ENCODE measurements at regions not wholly inside any gene's neighbourhood (a gene's known extent, or its start where the extent isn't known, plus 50 kb on each side); places are given as distances from the start of the nearest gene placed in this dataset.
"Not testable (repeated sequence)": the region's sequence is repeated elsewhere in the genome, so short reads cannot be mapped to it uniquely, and the experiment has no call there.

GRCh38 chr4:101730291-101731117, 60.0 kb upstream of the BANK1 start:
- DNase-seq, result peak in 26 of 58 donors; percentile 1 to 36 (median 5)

GRCh38 chr4:101727238-101727637, 63.3 kb upstream of the BANK1 start:
- DNase-seq, result no peak

GRCh38 chr4:101724093-101724492, 66.4 kb upstream of the BANK1 start:
- DNase-seq, result peak in 1 of 58 donors; percentile 3

DNA sequence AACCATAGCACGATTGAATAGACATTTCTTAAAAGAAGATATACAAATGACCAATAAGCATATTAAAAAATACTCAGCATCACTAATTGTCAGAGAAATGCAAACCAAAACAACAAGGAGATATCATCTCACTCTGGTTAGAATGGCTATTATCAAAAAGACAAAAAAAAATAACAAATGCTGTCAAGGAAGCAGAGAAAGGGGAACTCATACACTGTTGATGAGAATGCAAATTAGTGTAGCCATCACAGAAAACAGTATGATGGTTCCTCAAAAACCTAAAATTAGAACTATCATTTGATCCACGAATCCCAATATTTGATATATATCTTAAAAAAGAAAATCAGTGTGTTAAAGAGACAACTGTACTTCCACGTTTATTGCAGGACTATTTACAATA, 71.7 kb upstream of the BANK1 start:
- no peak for DNase-seq

- no peak for DNase-seq
Measured at GRCh38 chr4:101711590-101712260, 78.8 kb upstream of the BANK1 start.

- DNase-seq, result no peak
Measured at GRCh38 chr4:101710806-101711205, 79.7 kb upstream of the BANK1 start.

DNA sequence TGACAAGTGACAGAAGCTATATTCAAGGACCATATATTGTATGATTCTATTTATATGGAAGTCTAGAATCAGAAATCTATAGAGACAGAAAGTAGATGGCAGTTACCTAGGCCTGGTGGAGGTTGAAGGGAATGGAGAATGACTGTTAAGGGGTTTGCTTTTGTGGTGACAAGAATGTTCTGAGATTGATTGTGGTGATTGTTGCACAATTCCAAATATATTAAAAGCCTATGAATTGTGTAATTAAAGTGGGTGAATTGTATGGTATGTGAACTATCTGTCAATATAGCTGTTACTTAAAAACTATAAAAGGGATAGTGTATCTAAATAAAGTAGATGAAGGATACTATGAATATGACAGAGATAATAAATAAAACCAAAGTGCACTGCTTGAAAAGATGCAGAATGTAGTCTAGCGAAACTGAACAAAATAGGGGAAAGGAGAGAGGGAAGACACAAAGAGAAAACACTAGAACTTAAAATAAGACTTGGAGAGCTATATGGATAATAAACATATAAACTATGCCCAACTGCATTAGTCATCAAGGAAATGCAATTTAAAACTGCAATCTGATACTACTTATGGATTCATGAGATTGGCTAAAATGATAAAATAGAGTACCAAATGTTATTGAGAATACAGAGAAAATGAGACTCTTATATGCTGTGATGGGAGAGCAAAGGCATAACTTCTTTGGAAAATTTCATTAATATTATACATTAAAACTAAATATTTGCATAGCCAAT, 82.1 kb upstream of the BANK1 start:
- DNase-seq, result no peak

DNA sequence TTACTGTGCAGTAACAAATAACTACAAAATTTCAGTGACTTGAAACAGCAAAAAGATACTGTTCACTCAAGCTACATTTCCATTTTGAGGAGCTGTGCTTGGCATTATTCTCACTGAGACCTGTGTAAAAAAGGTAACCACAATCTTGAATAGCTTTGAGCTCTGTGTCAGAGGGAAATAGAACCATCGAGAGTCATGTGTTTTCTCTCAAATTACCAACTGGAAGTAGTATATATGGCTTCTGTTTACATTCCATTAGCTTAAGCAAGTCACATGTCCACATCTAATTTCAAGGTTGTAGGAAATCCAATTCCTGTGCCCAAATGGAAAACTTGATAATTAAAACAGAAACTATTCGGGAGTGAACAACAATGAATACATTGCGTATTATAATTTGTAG, 82.9 kb upstream of the BANK1 start:
- no peak for DNase-seq

DNA sequence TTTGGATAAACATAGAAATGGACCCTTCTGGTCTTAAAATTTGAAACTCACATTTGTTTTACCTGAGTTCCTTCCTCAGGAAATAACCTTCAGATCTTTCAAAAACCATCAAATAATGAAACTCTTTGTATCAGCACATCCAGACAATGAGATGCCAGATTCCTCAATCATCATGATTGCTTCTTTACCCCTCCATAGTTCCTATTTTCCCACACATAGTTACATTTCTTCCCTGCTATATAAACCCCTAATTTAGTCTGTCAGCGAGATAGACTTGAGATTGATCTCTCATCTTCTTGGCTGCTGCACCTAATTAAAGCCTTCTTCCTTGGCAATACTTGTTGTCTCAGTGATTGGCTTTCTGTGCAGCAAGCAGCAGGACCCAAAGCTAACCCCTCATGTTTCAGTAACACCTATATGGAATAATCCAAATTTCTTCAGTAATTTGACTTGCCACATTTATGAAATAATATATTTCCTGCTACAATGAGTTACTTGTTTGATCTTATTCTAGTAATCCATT, 83.9 kb upstream of the BANK1 start:
- DNase-seq, result no peak

- DNase-seq, result no peak
Measured at GRCh38 chr4:101701551-101701950, 89.0 kb upstream of the BANK1 start.

GRCh38 chr4:101699441-101700124, 90.9 kb upstream of the BANK1 start:
- no peak for DNase-seq

DNA sequence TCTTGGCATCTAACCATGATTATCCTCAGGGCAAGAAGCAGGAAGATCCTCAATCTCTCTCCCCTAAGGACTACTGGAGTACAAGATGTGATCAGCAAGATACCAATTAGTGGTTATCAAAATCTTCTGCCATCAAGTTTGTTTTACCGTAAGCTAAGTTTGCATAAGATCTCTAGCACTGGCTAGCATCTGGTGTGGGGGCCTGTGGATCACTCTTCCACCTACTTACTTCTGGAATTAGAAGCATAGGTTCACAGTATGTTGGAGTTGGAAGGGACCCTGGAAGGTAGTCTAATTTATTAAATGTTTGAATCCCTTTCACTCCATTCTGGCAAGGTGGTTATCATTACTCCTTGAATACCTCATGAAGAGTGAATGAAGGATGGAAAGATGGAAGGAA, 93.3 kb upstream of the BANK1 start:
- DNase-seq, result peak in 9 of 58 donors; percentile 1 to 31 (median 3)

GRCh38 chr4:101696276-101697010, 94.1 kb upstream of the BANK1 start:
- DNase-seq, result no peak

GRCh38 chr4:101695176-101695575, 95.4 kb upstream of the BANK1 start:
- DNase-seq, result no peak

DNA sequence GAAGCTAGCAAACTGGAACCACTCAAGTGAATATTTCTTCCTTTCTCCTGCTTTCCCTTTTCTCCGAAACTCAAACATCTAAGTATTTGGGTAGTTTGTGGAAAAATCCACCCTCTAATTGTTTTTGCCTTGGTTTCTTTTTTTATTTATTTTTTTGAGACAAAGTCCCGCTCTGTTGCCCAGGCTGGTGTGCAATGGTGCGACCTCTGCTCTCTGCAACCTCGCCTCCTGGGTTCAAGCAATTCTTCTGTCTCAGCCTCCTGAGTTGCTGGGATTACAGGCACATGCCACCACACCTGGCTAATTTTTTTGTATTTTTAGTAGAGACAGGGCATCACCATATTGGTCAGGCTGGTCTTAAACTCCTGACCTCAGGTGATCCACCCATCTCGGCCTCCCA, 96.1 kb upstream of the BANK1 start:
- not testable (repeated sequence) for DNase-seq

DNA sequence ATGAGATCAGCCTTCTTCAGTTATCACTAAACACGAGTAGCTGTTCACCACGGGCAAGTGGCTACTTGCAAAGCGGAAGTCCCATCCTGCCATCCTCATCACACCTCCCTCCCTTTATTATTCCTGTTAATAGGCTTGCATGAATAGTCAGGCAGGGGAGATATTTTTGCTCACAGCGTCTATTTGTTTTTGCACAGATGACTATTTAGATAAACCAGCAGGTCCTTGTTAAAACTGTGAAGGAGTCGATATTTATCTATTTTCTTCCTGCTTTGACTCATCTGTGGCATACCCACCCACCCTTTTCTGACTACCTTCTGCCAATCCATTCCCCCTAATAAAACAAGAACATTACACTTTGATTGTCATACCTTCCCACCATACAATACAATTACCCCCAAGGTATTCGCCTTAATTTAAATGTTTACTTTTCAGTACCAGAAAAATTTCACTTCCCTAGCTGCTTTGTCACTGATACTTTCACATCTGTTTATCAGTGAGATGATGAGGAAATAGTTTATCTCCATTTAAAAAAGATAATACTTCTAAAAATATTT, 96.6 kb upstream of the BANK1 start:
- no peak for DNase-seq

- DNase-seq, result no peak
Measured at GRCh38 chr4:101689220-101689619, 101.3 kb upstream of the BANK1 start.

GRCh38 chr4:101685126-101685525, 105.4 kb upstream of the BANK1 start:
- DNase-seq, result no peak

DNA sequence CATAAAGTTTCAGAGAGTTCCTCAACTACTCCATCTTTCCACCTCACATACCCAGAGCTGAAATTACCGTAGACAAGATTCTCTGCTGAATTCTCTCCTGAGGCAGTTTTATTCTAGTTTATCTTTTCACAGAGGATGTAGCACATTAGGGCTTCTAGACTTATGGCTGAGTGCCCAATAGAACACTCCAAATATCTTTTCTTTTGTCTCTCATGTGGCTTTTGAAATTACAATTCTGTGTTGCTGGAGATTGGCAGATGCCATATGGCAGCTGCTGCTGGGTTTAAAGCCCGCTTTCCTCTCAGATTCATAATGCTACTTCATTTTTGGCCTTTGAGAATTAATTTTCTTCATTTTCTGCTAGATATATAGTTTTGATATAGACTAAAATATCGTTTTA, 107.6 kb upstream of the BANK1 start:
- DNase-seq, result no peak

GRCh38 chr4:101678180-101678579, 112.3 kb upstream of the BANK1 start:
- DNase-seq, result no peak
